ENCODE measurements at regions not wholly inside any gene's neighbourhood (a gene's known extent, or its start where the extent isn't known, plus 50 kb on each side); places are given as distances from the start of the nearest gene placed in this dataset.

DNA sequence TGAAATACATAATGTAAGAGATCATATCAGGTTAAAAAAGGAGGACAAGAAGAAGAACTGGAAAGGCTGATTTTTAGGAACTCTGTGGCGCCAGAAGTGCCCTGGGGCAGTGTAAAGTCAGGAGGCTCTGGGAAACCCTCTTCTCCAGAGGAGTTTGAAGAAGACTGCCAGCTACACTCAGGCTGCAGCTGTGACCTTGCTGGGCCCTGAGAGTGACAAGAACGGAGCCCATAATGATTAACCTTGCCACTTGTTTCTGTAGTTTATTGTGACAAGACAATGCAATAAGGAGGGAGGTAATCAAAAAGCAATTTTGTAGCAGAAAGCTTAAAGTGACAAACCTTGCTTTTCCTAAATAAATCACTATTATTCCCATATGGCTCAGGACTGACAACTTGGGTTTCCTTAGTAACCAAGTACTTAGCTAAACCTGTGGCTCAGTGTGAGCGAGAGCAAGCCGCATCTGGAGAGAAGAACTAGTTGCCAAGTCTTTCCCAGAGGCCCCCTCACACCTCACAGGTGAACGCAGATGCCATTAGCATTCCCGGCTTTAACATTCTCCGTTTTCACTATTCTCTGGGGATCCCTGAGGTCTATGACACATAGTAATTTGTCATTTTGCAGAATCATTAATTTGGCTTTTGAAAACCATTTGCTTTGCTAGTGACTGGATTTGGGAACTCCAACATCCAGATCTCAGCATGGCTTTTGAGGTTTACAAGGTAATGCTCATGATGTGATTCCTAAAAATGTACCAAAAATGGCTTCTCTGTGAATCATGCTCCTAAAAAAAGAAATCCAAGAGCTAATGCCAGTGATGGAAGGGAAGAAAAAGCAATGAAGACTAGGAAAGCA lies 115.9 kb downstream of the OMA1 start:
- no peak overlapping the region for H3K4me3 ChIP-seq (ENCODE audit: low read length)
- no peak for DNase-seq (ENCODE audit: low read depth, low spot score)

DNA sequence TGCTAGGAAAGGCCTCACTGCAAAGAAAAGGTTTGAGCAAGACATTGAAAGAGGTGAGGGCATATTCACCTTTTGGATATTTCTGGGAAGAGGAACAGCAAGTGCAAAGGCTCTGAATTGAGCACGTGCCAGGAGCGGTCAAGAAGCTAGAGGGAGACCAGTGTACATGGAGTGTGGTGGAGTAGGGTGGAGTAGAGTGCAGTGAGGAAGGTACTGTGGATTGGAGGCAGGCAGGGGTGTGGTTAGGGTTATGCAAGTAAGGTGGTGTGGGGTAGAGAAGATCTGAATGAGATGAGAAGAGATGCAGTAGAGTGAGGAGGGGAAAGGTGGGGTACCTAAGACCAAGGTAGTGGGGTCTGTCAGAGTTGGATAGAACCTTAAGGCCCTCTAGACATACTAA lies 119.6 kb downstream of the OMA1 start:
- no peak overlapping the region for H3K4me3 ChIP-seq (ENCODE audit: low read length)
- no peak for DNase-seq (ENCODE audit: low read depth, low spot score)

DNA sequence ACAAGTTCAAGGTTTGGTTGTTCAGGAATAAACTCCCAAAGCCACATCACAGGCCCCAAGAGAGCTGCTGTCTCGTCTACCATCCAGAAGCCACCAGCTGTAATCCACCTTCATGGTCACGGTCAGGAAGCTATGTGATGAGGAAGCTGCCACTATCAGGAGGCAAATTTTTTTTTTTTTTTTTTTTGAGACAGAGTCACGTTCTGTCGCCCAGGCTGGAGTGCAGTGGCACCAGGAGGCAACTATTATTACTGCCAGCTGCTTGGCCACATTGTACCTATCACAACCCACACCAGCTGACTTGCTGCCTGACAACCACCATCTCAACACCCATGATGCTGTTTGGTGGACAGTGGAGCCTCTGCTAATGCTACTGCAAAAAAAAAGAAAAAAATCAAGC lies 124.1 kb downstream of the OMA1 start:
- no peak for DNase-seq (ENCODE audit: low read depth, low spot score)
- H3K4me3 ChIP-seq (ENCODE audit: low read length) = no peak overlapping the region

DNA sequence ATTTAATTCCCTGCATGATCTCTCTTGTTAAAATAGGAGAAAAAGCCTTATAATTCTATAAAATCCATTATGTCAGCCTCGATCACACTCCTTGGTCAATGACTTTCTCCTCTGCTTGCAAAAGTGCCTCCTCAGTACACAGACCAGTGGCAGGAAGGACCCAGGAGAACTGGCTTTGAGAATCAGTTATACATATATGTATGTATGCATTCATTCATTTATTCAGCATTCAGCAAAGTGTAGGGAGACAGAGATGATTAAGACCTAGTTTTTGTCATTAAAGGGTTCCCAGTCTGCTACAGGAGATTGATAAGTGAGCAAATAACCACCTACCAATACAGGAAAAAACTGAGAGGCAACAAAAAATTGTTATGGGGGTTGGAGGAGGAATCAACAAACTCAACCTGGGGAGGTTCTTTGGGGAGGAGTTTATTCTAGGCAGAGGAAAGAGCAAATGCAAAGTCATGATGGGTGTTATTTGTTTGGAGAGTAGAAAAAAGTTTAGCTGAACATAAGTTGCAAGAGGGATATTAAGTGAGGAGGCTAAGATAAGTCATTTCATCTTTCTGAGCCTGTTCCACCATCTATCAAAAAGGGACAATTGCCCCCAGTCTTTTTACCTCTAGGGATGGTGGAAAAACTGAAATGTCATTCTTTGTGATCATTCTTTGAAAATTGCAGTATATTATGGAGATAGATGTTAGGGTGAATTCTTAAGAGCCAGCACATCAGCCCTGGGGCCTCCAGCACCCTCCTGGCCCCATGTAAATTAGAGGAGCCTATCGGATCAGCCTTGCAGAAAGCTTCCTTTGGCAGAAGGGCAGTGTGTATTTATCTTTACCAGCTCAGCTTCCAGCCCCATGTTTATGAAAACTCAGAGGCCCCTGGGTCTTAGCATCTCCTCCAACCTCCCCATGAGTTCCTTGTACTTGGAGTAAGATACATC lies 128.0 kb downstream of the OMA1 start:
- no peak overlapping the region for H3K4me3 ChIP-seq (ENCODE audit: low read length)
- no peak for DNase-seq (ENCODE audit: low read depth, low spot score)

DNA sequence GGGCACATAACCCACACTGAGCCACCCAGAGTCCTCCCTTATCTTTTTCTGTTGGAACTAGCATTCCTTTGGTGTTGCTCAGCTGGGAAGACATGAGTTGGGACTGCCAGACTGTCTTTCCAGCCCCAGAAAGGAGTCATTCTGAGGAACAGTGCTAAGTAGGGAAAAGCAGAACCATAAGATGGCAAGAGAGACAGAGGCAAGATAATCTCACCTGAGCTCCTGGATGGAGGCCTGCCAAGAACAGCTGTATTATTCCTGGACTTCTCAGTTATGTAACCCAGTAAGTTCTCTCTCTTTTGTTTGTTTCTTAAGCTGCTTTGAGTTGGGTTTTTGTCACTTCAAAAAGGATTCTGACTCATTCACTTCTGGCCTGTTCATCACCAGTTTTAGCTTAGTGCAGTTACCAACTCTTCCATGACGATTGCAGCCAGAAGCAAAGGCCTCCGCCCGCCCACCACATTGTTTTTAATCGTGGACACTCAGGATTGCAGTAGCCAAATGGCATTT lies 134.4 kb downstream of the OMA1 start:
- no peak overlapping the region for H3K4me3 ChIP-seq (ENCODE audit: low read length)
- no peak for DNase-seq (ENCODE audit: low read depth, low spot score)

DNA sequence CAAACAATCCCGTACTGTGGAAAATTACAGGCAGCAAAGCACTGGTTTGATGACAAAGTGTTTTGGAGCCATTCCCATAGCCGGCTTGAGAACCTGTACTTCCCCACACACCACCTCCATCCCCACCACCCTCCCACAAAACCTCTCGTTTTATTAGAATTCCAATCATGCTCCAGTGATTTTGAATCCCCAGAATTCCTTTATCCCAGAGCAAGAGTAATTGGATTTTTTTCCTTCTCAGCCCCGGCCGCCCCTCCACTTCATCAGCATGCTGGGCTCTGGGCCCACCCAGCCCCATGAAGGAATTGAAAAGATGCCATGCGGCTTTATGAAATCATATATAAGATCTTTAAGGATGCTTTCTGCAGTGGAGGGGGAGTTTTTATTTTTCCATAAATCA lies 136.6 kb downstream of the OMA1 start:
- H3K4me3 ChIP-seq (ENCODE audit: low read length) = no peak overlapping the region
- DNase-seq (ENCODE audit: low read depth, low spot score) = no peak

DNA sequence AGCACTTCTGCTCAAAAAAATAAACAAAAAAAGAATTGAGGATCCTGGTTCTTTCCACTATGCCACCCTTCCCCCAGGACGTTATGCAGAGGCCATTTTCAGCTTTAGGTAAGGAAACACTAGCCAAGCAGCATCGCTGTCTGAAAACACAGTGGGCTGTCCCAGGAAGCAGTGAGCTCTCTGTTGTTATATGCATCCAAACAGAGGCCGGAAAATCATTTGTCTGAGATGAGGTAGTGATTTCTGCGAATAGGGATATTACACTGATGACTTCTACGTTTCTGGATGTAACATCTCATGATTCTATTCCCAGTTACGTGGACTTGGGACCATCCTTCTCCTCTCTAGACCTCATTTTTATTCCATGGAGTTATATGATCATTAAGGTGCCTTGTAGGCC lies 137.2 kb downstream of the OMA1 start:
- DNase-seq (ENCODE audit: low read depth, low spot score) = no peak

DNA sequence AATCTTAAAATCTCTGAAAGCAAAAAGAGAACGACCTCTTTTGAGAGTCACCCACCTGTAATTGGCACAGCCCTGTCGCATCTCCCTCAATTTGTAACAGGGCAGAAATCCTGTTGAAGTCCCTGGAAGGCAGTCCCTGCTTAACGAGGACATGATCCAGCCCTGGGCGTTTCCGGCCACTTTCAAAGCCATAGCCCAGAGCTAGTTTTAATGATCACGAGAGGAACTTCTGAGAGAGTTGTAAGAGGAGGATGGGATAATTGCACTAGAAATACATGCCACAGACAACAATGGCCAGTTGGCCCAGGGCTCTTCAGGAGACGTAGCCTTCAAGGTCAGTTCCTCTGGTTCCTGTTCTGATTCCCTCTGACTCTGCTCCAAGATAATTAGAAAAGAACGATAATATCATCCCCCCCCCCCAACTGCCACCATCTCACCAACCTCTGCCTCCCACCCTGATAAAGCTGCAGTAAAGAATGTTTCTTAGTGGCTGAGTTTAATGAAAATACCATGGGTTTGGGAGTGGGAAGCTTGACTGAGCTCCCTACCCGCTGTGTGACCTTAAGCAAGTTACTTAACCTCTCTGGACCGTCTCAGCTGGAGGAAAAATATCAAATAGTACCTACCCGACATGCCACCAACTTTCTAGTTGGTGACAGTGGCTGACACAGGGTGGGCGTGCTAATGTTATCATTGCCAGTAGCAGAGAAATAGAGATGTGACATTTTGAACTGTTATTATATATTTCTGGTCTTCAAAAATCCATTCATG lies 140.0 kb downstream of the OMA1 start:
- no peak for DNase-seq (ENCODE audit: low read depth, low spot score)
- H3K4me3 ChIP-seq (ENCODE audit: low read length) = no peak overlapping the region

More for the DNA sequence above, 137.2 kb downstream of the OMA1 start:
- no peak overlapping the region for H3K4me3 ChIP-seq (ENCODE audit: low read length)

DNA sequence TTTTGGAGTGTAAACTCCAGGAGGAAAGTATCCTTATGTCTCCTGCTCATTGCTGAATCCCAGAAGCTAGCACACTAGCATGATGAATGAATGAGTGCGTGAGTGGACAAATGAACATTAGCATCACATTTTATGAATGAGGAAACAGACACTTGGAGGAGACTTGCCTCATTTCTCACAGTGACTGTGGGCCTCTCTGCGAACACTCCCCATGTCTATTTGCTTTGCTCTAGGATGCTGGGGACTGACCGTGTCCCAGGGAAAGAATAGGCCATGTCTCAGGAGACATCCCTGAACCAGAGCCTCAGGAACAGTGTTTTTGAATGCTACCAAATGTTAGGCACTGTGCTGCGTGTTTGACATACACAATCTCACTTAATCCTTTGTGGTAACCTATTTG lies 140.9 kb downstream of the OMA1 start:
- H3K4me3 ChIP-seq (ENCODE audit: low read length) = no peak overlapping the region
- no peak for DNase-seq (ENCODE audit: low read depth, low spot score)

DNA sequence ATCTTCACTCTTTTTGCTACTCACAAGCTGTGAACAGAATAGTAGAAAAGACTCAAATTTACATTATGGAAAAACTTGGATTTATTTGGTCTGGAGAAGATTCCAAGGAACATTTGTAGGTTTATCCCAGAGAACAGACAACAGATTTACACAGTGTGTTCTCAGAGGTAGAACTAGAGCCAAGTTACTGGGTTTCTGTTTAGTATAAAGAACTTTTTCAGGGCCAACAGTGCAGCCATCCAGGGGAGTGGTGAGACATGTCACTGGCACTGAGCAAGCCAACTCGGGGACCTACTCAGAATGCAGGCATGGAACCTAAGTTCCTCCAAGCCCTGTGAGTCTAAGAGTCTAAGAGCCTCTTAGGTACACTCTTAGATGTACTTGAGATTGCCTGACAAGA lies 142.6 kb downstream of the OMA1 start:
- no peak for DNase-seq (ENCODE audit: low read depth, low spot score)
- no peak overlapping the region for H3K4me3 ChIP-seq (ENCODE audit: low read length)

DNA sequence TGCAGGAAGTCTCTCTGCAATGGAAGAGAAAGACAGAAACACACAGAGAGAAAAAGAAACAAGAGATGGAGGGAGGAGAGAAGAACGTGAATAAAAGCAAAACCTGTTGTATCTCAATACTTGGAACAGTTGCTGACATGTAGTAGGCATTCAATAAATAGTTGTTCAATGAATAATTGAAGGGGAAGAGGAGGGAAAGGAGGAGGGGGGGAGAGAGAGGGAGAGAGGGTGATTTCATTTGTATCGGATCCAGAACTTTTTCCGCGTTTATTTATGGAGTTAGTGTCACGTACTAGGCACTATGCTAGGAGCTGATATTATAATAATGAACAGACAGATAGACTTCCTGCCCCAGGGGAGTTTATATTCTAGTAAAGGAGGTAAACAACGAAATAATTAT lies 144.1 kb downstream of the OMA1 start:
- no peak for DNase-seq (ENCODE audit: low read depth, low spot score)
- H3K4me3 ChIP-seq (ENCODE audit: low read length) = no peak overlapping the region

DNA sequence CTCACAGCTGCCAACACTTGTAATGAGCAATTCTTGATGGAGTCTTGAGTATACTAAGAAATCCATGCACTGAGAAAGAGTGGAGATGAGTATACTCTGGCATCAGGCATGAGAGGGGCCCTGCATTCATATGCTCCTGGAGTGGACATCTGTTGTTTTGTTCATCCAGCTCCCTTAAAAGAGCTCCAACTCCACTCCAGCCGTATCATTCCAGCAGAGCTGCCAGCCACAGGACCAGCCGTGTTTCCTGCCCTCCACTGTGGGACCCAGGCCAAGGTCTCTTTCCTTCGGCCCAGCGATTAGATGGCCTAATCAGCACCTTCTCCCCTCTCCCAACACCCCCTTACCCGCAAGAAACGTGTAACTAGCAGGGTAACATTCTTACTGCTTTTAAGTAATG lies 144.5 kb downstream of the OMA1 start:
- H3K4me3 ChIP-seq (ENCODE audit: low read length) = no peak overlapping the region
- no peak for DNase-seq (ENCODE audit: low read depth, low spot score)

DNA sequence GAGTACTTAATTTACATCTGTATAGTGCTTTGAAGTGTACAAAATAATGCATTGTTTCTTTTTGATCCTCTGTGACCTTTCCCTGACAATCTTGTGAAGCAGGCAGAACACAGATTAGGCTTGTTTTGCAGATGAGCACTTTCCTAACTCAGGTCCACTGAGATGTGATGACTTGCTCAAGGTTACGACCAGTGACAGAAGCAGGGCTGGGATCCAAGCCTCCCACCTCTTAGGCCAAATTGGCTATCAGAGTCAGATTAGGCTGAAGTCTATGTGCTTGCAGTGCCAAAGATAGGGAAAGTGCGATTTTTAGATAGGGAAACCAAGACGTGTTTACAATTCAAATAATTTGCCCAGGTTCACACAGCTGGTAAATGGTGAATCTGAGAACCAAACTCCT lies 147.3 kb downstream of the OMA1 start:
- H3K4me3 ChIP-seq (ENCODE audit: low read length) = no peak overlapping the region
- no peak for DNase-seq (ENCODE audit: low read depth, low spot score)

DNA sequence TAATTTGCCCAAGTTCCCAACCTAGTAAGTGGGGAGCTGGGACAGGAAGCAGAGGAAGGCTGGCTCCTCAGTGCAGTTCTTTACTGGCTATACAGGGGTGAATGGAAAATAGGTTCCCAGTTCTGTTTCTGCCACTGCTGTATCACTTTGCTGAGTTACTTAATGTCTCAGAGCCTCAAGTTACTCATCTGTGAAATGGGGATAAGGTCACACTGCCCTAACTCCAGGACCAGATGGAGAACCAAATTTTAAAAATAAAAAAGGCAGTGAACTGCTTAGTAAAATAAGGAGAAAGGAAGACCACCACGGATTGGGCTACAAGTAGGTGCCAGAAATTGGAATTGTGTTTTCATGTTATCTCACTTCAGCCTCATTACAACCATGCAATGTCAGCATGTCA lies 147.8 kb downstream of the OMA1 start:
- DNase-seq (ENCODE audit: low read depth, low spot score) = no peak
- H3K4me3 ChIP-seq (ENCODE audit: low read length) = no peak overlapping the region

DNA sequence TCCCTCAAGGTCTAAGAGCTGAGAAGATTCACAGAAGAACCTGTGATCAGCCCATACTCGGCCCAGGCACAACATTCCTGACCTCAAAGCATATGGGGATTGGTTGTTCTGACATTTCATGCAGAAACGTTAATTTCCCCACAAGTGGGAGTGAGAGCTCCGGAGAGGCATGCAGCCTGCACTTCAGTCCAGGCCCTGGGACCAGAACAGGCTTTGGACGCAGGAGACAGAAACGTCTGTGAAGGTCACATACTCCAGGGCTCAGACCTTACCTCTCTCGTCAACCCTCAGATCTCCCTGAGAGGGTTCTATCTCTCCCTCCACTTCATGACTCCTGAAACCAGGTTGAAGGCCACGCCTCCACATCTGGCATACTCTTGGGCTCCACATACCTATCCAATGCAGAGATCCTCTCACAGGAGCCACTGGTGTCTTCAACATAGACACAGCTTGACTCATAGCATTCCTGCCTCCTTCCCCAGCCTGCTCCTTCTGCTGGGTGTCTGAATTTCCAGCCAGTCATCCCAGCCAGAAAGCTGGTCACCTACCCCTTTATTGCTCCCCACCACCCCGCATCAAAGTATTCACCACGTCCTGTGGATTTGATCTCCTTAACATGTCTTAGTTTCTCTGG lies 149.2 kb downstream of the OMA1 start:
- no peak for DNase-seq (ENCODE audit: low read depth, low spot score)
- H3K4me3 ChIP-seq (ENCODE audit: low read length) = no peak overlapping the region

DNA sequence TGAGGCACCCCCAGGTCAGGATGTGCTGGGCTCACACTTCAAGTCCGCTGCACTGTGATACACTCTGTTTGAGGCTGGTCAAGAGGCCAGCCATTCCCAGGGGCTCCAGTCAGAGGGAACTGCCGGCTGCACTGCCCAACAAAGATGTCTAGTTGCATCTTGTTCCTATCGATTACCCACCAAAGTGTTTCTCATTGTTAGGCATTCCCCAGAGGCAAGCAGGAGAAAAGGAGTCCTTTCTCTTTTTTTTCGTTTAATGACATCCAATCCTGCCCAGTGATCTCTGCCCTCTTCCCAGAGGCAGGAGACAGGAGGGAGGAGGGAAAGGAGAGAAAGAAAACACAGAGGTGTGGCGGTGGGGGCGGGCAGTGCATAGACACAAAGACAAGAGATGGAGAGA lies 150.4 kb downstream of the OMA1 start:
- no peak for DNase-seq (ENCODE audit: low read depth, low spot score)

DNA sequence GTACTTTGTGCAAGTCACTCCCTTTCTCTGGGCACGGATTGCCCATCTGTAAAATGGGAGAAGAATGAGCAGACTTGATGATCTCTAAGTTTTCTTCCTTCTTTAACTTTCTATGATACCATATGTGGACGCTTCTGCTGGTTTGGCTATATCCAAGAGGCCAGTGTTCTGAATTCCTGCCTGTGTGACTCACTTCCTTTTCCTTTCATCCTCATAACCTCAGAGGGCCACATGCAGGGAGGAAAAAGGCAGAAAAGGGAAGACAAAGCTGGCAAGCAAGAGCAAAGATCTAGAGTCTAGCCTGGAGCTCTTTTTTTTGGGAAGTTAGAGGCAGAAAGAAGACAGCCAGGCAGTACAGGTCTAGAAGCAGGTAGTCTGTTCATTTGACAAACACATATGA lies 151.2 kb downstream of the OMA1 start:
- no peak for DNase-seq (ENCODE audit: low read depth, low spot score)
- H3K4me3 ChIP-seq (ENCODE audit: low read length) = no peak overlapping the region

More for the DNA sequence above, 150.4 kb downstream of the OMA1 start:
- H3K4me3 ChIP-seq (ENCODE audit: low read length) = no peak overlapping the region

DNA sequence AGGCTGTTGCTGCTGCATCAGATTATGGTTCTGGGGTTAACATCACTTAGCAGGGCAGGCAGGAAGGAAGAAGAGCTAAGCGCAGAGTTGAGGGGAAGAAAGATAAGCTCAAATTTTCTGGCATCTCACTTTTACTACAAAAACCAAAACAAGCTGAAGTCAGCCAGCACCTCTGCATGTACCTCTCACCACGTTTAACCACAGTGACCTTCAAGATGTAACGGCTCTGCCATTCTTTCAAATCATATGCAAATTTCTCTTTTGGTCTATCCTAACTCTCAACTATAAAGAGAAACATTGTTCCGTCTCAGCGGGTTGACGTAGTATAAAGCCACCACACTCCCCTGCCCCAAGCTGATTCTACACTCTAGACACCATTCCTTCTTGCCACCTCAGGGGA lies 154.4 kb downstream of the OMA1 start:
- peak; percentile 86 for DNase-seq (ENCODE audit: low read depth, low spot score)
- H3K4me3 ChIP-seq (ENCODE audit: low read length) = peak overlapping the region; percentile 6

DNA sequence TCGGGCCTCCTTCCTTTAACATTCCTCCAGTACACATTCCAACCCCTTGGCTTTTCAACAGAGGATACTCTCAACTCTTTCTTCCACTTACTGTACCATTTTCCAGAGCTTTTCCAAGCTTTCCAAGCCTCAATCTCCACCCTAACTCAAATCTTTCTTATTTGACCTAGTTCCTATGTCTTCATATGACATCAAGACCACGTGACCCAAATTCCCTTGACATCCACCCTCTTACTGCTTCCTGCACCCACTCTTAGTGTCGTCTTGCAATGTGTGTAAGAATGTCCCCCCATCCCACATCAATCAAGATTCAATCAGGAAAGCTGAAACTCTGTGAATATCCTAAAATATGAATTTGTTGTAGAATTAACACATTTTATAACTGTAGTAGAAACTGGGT lies 155.0 kb downstream of the OMA1 start:
- H3K4me3 ChIP-seq (ENCODE audit: low read length) = no peak overlapping the region
- peak; percentile 9 for DNase-seq (ENCODE audit: low read depth, low spot score)

Data from Jurkat, Clone E6-1 (cell line).